Suprapubic skin (tissue), 4 donors: ENCODE measurements at regions not wholly inside any gene's neighbourhood (a gene's known extent, or its start where the extent isn't known, plus 50 kb on each side); places are given as distances from the start of the nearest gene placed in this dataset.
"Not testable (repeated sequence)": the region's sequence is repeated elsewhere in the genome, so short reads cannot be mapped to it uniquely, and the experiment has no call there.

Experiments used
- DNase-seq, 2 donors: peaks; one replicate each; pipeline ENCODE4 v3.0.0-alpha.2; 2019; ENCODE audit warnings: low spot score in 2 of 2
- H3K27ac ChIP-seq: fragments of 200-600 bp; sonication (generic); one replicate; pipeline ENCODE4 v1.5.1; 2019
- H3K27me3 ChIP-seq: fragments of 200-600 bp; sonication (generic); one replicate; pipeline ENCODE4 v1.5.1; 2019
- H3K36me3 ChIP-seq: fragments of 200-600 bp; sonication (generic); one replicate; pipeline ENCODE4 v1.5.1; 2019
- H3K4me1 ChIP-seq: fragments of 200-600 bp; sonication (generic); one replicate; pipeline ENCODE4 v1.5.1; 2019
- H3K4me3 ChIP-seq: fragments of 200-600 bp; sonication (generic); one replicate; pipeline ENCODE4 v1.5.1; 2019; ENCODE audit warnings: mild to moderate bottlenecking
- H3K9me3 ChIP-seq: fragments of 200-600 bp; sonication (generic); one replicate; pipeline ENCODE4 v1.5.1; 2019
- CTCF ChIP-seq, 2 donors: fragments of 200-600 bp in 1 of 2; fragments of 450-650 bp in 1 of 2; sonication (generic) in 1 of 2; IDR thresholded peaks; one replicate each; pipeline ENCODE4 v1.5.1; 2016 to 2019; ENCODE audit warnings: antibody characterized with exemption in 2 of 2, mild to moderate bottlenecking in 1 of 2, moderate library complexity in 1 of 2
- EP300 ChIP-seq: sonication (generic); formaldehyde crosslinking; IDR thresholded peaks from one replicate; pipeline ENCODE4 v1.6.1; 2017; ENCODE audit warnings: antibody characterized with exemption
- POLR2A ChIP-seq, 2 donors: fragments of 450-650 bp; IDR thresholded peaks; one replicate each; pipeline ENCODE4 v1.6.1; 2017; ENCODE audit warnings: antibody characterized with exemption in 2 of 2, mild to moderate bottlenecking in 2 of 2, moderate library complexity in 2 of 2
- POLR2AphosphoS5 ChIP-seq, 3 donors: sonication (generic); formaldehyde crosslinking; IDR thresholded peaks; one replicate each; pipeline ENCODE4 v1.6.1; 2017; ENCODE audit warnings: antibody characterized with exemption in 3 of 3
- WGBS: methylation state at CpG from one replicate; pipeline ENCODE4 v1.1.5; 2018; 5-methylcytosine and 5-hydroxymethylcytosine counted together

DNA sequence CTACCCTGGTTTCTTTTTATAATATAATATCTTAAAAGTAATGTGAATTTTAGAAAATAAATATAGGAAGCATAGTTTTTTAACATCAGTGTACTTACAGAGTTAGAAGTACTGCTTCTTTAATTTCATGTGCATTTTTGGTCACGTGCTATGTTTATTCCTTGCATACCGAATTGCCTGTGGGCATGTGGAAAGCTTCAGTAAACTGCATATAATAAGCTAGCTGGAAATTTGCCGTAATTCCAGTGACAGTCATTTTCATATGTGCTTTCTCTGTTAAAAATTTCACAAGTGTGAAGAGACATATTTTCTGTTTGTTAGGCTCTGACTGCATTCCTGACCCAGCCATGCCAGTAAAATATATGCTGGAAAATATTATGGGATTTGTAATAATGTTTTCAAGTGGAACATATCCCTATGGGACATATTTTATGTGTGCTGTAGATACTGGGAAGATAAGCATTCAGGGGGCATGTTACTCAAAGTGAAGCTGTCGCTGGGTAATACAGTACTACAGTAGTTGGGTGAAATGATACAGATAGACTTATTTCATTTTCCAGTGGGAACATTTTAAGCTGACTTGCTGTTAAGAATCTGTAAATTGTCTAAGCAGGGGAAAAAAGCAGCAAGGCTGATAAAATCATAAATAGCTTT, 616.7 kb downstream of the FRK start:
- no peak for TF ChIP-seq POLR2A (IDR thresholded peaks at IDR 0.05)
- no peak for TF ChIP-seq EP300
- TF ChIP-seq CTCF (IDR thresholded peaks at IDR 0.05), result no peak
- TF ChIP-seq POLR2AphosphoS5 (IDR thresholded peaks at IDR 0.05), result no peak
- no peaks in the 10 kb centered on the region for H3K27me3 ChIP-seq

GRCh38 chr6:115442323-115442722, 618.4 kb downstream of the FRK start:
- H3K4me3 ChIP-seq, result no peak overlapping the region
- no peak for DNase-seq
- 82% methylated on average over 2 of the region's 2 CpGs for WGBS

More for the DNA sequence above, 616.7 kb downstream of the FRK start:
- Histone ChIP-seq H3K36me3 (no peaks in the 10 kb centered on the region), H3K9me3 (no peaks in the 10 kb centered on the region), H3K27ac (no peak overlapping the region), H3K4me3 (no peak overlapping the region), H3K4me1 (no peaks in the 10 kb centered on the region)
- WGBS, result 34% methylated on average over 4 of the region's 4 CpGs
- no peak for DNase-seq

GRCh38 chr6:115441651-115442050, 619.0 kb downstream of the FRK start:
- Histone ChIP-seq H3K4me1 (no peaks in the 10 kb centered on the region), H3K9me3 (peaks cover 3% of the 10 kb centered on the region), H3K27me3 (no peaks in the 10 kb centered on the region), H3K27ac (no peak overlapping the region), H3K4me3 (no peak overlapping the region), H3K36me3 (no peaks in the 10 kb centered on the region)
- TF ChIP-seq POLR2AphosphoS5 (IDR thresholded peaks at IDR 0.05) (no peak), POLR2A (IDR thresholded peaks at IDR 0.05) (no peak), EP300 (no peak), CTCF (IDR thresholded peaks at IDR 0.05) (no peak)
- 79% methylated on average over 1 of the region's 1 CpG for WGBS
- DNase-seq, result no peak

More at GRCh38 chr6:115442323-115442722, 618.4 kb downstream of the FRK start:
- H3K36me3 ChIP-seq, result no peaks in the 10 kb centered on the region
- H3K27me3 ChIP-seq, result no peaks in the 10 kb centered on the region
- TF ChIP-seq POLR2A (IDR thresholded peaks at IDR 0.05) (no peak), CTCF (IDR thresholded peaks at IDR 0.05) (no peak), EP300 (no peak), POLR2AphosphoS5 (IDR thresholded peaks at IDR 0.05) (no peak)
- no peak overlapping the region for H3K27ac ChIP-seq
- H3K4me1 ChIP-seq, result no peaks in the 10 kb centered on the region
- peaks cover 3% of the 10 kb centered on the region for H3K9me3 ChIP-seq

GRCh38 chr6:115415378-115415777, 645.3 kb downstream of the FRK start:
- peaks cover 5% of the 10 kb centered on the region for H3K9me3 ChIP-seq
- no peak for DNase-seq
- no peaks in the 10 kb centered on the region for H3K36me3 ChIP-seq
- 48% methylated on average over 3 of the region's 3 CpGs for WGBS
- no peaks in the 10 kb centered on the region for H3K4me1 ChIP-seq
- H3K4me3 ChIP-seq, result no peak overlapping the region
- TF ChIP-seq CTCF (IDR thresholded peaks at IDR 0.05) (no peak), EP300 (no peak), POLR2AphosphoS5 (IDR thresholded peaks at IDR 0.05) (no peak), POLR2A (IDR thresholded peaks at IDR 0.05) (no peak)
- no peak overlapping the region for H3K27ac ChIP-seq
- no peaks in the 10 kb centered on the region for H3K27me3 ChIP-seq

- H3K36me3 ChIP-seq, H3K27ac ChIP-seq, H3K27me3 ChIP-seq, H3K4me1 ChIP-seq, H3K4me3 ChIP-seq, H3K9me3 ChIP-seq, DNase-seq: not testable (repeated sequence)
- WGBS, result 56% methylated on average over 6 of the region's 6 CpGs
These were observed 645.8 kb downstream of the FRK start for GRCh38 chr6:115414916-115415315.

GRCh38 chr6:115411756-115412155, 648.9 kb downstream of the FRK start:
- H3K4me3 ChIP-seq, result no peak overlapping the region
- 55% methylated on average over 2 of the region's 2 CpGs for WGBS
- TF ChIP-seq POLR2A (IDR thresholded peaks at IDR 0.05), result no peak
- TF ChIP-seq EP300, result no peak
- no peak for TF ChIP-seq CTCF (IDR thresholded peaks at IDR 0.05)
- no peak for TF ChIP-seq POLR2AphosphoS5 (IDR thresholded peaks at IDR 0.05)
- DNase-seq, result no peak
- H3K27ac ChIP-seq, result no peak overlapping the region
- no peaks in the 10 kb centered on the region for H3K4me1 ChIP-seq
- H3K27me3 ChIP-seq, result no peaks in the 10 kb centered on the region
- no peaks in the 10 kb centered on the region for H3K9me3 ChIP-seq
- H3K36me3 ChIP-seq, result no peaks in the 10 kb centered on the region
